ENCODE measurements at regions not wholly inside any gene's neighbourhood (a gene's known extent, or its start where the extent isn't known, plus 50 kb on each side); places are given as distances from the start of the nearest gene placed in this dataset.

DNA sequence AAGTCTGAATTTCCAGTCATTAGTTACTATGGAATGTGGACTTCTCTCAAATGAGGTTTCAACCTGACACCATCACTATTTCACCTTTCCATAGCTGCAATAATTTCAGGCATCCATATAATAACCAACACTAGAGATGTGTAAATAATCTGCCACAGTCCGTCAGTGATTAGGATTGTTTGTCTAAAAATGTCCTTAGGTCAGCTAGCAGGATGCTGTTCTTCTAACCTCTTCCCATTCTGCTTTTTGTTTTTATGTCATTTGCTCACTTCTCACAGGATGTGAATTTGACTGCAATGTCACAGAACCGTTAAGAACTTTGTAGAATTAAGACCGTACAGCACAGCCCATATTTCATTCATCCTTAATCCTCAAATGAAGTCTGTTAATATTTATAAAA is 166.4 kb upstream of the RASA1 start:
- in situ Hi-C loops (cut with MboI; ENCODE audit: low sequenced_read_pairs): no loop called here
- CTCF ChIA-PET: no interaction called here

More for the DNA sequence above, 166.4 kb upstream of the RASA1 start:
- Histone ChIP-seq H3K79me1 (ENCODE audit: low read depth in 1 of 2, low read length in 2 of 2) (no peaks in the 10 kb centered on the region), H4K5ac (ENCODE audit: low read depth, low read length) (no peak overlapping the region), H2BK120ac (ENCODE audit: low read depth, low read length) (no peak overlapping the region), H3K23ac (ENCODE audit: low read depth, low read length) (no peak overlapping the region), H3K14ac (replicated peaks; ENCODE audit: low read depth, low read length) (no peak overlapping the region), H3K4me1 (ENCODE audit: control insufficient read depth, insufficient read depth, low read length) (peaks cover 1% of the 10 kb centered on the region; the same call in 1 of the 2 replicates), H3K4me3 (ENCODE audit: insufficient read depth, low read depth, low read length) (no peak overlapping the region), H3K9me1 (ENCODE audit: insufficient read depth, low read length) (no peaks in the 10 kb centered on the region), H3K36me3 (ENCODE audit: control insufficient read depth, insufficient read depth, low read length) (no peaks in the 10 kb centered on the region), H3K18ac (ENCODE audit: low read depth, low read length) (no peak overlapping the region), H3K9ac (ENCODE audit: low read depth, low read length) (no peak overlapping the region), H4K8ac (ENCODE audit: low read depth in 2 of 2, low read length in 2 of 2) (no peak overlapping the region), H3K27ac (ENCODE audit: insufficient read depth, low read length) (no peak overlapping the region), H2BK20ac (ENCODE audit: low read depth, low read length) (no peak overlapping the region), H3K56ac (ENCODE audit: extremely low read depth, insufficient read depth, low read length) (no peak overlapping the region), H2AK9ac (replicated peaks; ENCODE audit: low read depth, low read length, poor library complexity) (no peak overlapping the region), H3K9me3 (ENCODE audit: control insufficient read depth, insufficient read depth, low read length) (no peaks in the 10 kb centered on the region), H3K4me2 (ENCODE audit: low read depth, low read length) (no peak overlapping the region), H3K4ac (ENCODE audit: low read depth, low read length) (no peak overlapping the region), H2BK5ac (ENCODE audit: low read depth, low read length, poor library complexity, severe bottlenecking) (no peak overlapping the region), H2AK5ac (ENCODE audit: low read depth, low read length) (no peak overlapping the region), H3K27me3 (ENCODE audit: control insufficient read depth, insufficient read depth, low read length) (no peaks in the 10 kb centered on the region), H2BK15ac (ENCODE audit: low read depth, low read length) (no peak overlapping the region), H4K91ac (ENCODE audit: insufficient read depth, low read depth, low read length) (no peak overlapping the region), H4K20me1 (ENCODE audit: insufficient read depth, low read length) (no peaks in the 10 kb centered on the region), H2AFZ (replicated peaks; ENCODE audit: low read length, poor library complexity) (no peak overlapping the region)
- no CpG with 5 or more reads among the region's 3 CpGs for WGBS, 2 experiments (ENCODE audit: extremely low coverage in 2 of 2, insufficient read length in 1 of 2)
- no peak for TF ChIP-seq MAZ (IDR thresholded peaks at IDR 0.05; ENCODE audit: borderline replicate concordance, low read depth, low read length)
- no peak for TF ChIP-seq FOS (IDR thresholded peaks at IDR 0.05; ENCODE audit: low read depth, low read length)
- TF ChIP-seq, protein P1, sequence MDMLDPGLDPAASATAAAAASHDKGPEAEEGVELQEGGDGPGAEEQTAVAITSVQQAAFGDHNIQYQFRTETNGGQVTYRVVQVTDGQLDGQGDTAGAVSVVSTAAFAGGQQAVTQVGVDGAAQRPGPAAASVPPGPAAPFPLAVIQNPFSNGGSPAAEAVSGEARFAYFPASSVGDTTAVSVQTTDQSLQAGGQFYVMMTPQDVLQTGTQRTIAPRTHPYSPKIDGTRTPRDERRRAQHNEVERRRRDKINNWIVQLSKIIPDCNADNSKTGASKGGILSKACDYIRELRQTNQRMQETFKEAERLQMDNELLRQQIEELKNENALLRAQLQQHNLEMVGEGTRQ (IDR thresholded peaks at IDR 0.05; ENCODE audit: low read depth, low read length): no peak
- no peak for TF ChIP-seq MXI1 (IDR thresholded peaks at IDR 0.05; ENCODE audit: borderline replicate concordance, low read depth, low read length)
- no peak for TF ChIP-seq RAD21 (IDR thresholded peaks at IDR 0.05; ENCODE audit: low read length)
- no peak for TF ChIP-seq SMC3 (IDR thresholded peaks at IDR 0.05; ENCODE audit: low read depth, low read length)
- TF ChIP-seq POLR2A (IDR thresholded peaks at IDR 0.05; ENCODE audit: low read depth, low read length): no peak
- no peak for TF ChIP-seq NFE2L2 (IDR thresholded peaks at IDR 0.05; ENCODE audit: low read depth, low read length)
- no peak for TF ChIP-seq CHD1 (IDR thresholded peaks at IDR 0.05; ENCODE audit: low read depth, low read length)
- TF ChIP-seq CTCF (conservative IDR thresholded peaks at IDR 0.05; ENCODE audit: low read depth, low read length): no peak
- TF ChIP-seq BHLHE40 (IDR thresholded peaks at IDR 0.05; ENCODE audit: low read depth, low read length): no peak
- TF ChIP-seq RCOR1 (IDR thresholded peaks at IDR 0.05; ENCODE audit: insufficient replicate concordance, low read length): no peak
- no peak for TF ChIP-seq MAFK (IDR thresholded peaks at IDR 0.05; ENCODE audit: low read depth, low read length)
- TF ChIP-seq RFX5 (IDR thresholded peaks at IDR 0.05; ENCODE audit: low read depth, low read length): no peak
- no peak for TF ChIP-seq CEBPB (IDR thresholded peaks at IDR 0.05; ENCODE audit: low read depth, low read length)
- TF ChIP-seq, protein P2, sequence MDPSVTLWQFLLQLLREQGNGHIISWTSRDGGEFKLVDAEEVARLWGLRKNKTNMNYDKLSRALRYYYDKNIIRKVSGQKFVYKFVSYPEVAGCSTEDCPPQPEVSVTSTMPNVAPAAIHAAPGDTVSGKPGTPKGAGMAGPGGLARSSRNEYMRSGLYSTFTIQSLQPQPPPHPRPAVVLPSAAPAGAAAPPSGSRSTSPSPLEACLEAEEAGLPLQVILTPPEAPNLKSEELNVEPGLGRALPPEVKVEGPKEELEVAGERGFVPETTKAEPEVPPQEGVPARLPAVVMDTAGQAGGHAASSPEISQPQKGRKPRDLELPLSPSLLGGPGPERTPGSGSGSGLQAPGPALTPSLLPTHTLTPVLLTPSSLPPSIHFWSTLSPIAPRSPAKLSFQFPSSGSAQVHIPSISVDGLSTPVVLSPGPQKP (IDR thresholded peaks at IDR 0.05; ENCODE audit: borderline replicate concordance, low read depth, low read length): no peak
- intact Hi-C loops (cut with micrococcal nuclease): no loop called here
- POLR2A ChIA-PET (ENCODE audit: unreplicated experiment): no interaction called here
- ATAC-seq (ENCODE audit: low read depth) (no peak), DNase-seq (no peak)
- dilution Hi-C loops (cut with HindIII; ENCODE audit: low sequenced_read_pairs, unreplicated experiment): no loop called here
- BruUV-seq (replicated peaks): no TSS peak
